HCT116 (cell line): ENCODE measurements at regions not wholly inside any gene's neighbourhood (a gene's known extent, or its start where the extent isn't known, plus 50 kb on each side); places are given as distances from the start of the nearest gene placed in this dataset.

Experiments
- ATAC-seq: fragments of 200-7000 bp; cut with Tn5 transposase; 2 replicates; pipeline ENCODE4 v1.9.1; 2020; ENCODE audit warnings: mild to moderate bottlenecking, moderate library complexity
- BruUV-seq: library from RNA; stranded (reverse); fragments of 400-500 nt; replicated peaks from 2 replicates; lab custom pipeline; 2021; lab: Mats Ljungman, UMichigan
- CTCF ChIA-PET: fragments of 300-600 bp; sonication (Branson Sonifier 250); formaldehyde crosslinking; loops from one replicate; lab custom pipeline; 2021; ENCODE audit warnings: antibody characterized with exemption; lab: Charles Lee
- POLR2A ChIA-PET: fragments of 300-600, 350-600 bp; sonication (Branson Sonifier 250); formaldehyde crosslinking; loops from one replicate; lab custom pipeline; 2021; ENCODE audit warnings: antibody characterized with exemption; lab: Charles Lee
- RAD21 ChIA-PET, 2 experiments: fragments of 300-600 bp; sonication (Branson Sonifier 250); formaldehyde crosslinking; loops; one replicate each; lab custom pipeline; 2023; ENCODE audit warnings: low total read pairs in 2 of 2; ENCODE audit not compliant: uncharacterized antibody in 2 of 2, unreplicated experiment in 2 of 2, low non-redundant PET in 1 of 2; lab: Charles Lee
- DNase-seq: peaks from one replicate; pipeline ENCODE4 v3.0.0-alpha.2; 2010; ENCODE audit warnings: low read depth, low spot score
- H2AFZ ChIP-seq: fragments of 200-600 bp; shearing (Covaris generic), sonication (generic); 2 replicates; pipeline ENCODE4 v1.6.1; 2017; ENCODE audit warnings: low read depth, mixed run types, mixed read lengths, antibody characterized with exemption, low read length; ENCODE audit not compliant: poor library complexity, severe bottlenecking
- H3K27ac ChIP-seq: 2 replicates; pipeline ENCODE4 v1.5.1; 2012; ENCODE audit warnings: low read depth, low read length
- H3K27me3 ChIP-seq: fragments of 200-600 bp; sonication (generic); 2 replicates; pipeline ENCODE4 v1.6.1; 2016; ENCODE audit warnings: mixed run types, low read length, mixed read lengths; ENCODE audit not compliant: insufficient read depth
- H3K36me3 ChIP-seq, 2 experiments: fragments of 200-500 bp in 1 of 2; fragments of 200-600 bp in 1 of 2; sonication (Bioruptor generic) in 1 of 2; sonication (generic) in 1 of 2; 2 replicates each; pipeline versions ENCODE4 v1.5.1 to v1.6.1; 2014 to 2016; ENCODE audit warnings: low read length in 2 of 2, inconsistent platforms in 1 of 2, mixed read lengths in 1 of 2, mixed run types in 1 of 2; ENCODE audit not compliant: insufficient read depth in 2 of 2, control insufficient read depth in 1 of 2
- H3K4me1 ChIP-seq, 2 experiments: fragments of 200-600 bp in 1 of 2; sonication (generic) in 1 of 2; 2 replicates each; pipeline versions ENCODE4 v1.5.1 to v1.6.1; 2012 to 2017; ENCODE audit warnings: low read length in 2 of 2, inconsistent platforms in 1 of 2, mild to moderate bottlenecking in 1 of 2, mixed read lengths in 1 of 2, mixed run types in 1 of 2, moderate library complexity in 1 of 2; ENCODE audit not compliant: insufficient read depth in 2 of 2, control insufficient read depth in 1 of 2
- H3K4me2 ChIP-seq: fragments of 200-600 bp; sonication (generic); 2 replicates; pipeline ENCODE4 v1.6.1; 2017; ENCODE audit warnings: mixed run types, low read length, mixed read lengths
- H3K4me3 ChIP-seq, 2 experiments: fragments of 200-600 bp in 1 of 2; sonication (generic) in 1 of 2; replicated peaks in 1 of 2; 2 replicates each; pipeline ENCODE4 v1.5.1; 2011 to 2016; ENCODE audit warnings: low read length in 2 of 2, control low read depth in 1 of 2, low read depth in 1 of 2, mild to moderate bottlenecking in 1 of 2, mixed read lengths in 1 of 2, mixed run types in 1 of 2
- H3K79me2 ChIP-seq: fragments of 200-600 bp; sonication (generic); 2 replicates; pipeline ENCODE4 v1.6.1; 2017; ENCODE audit warnings: mild to moderate bottlenecking, mixed run types, low read length, moderate library complexity, mixed read lengths; ENCODE audit not compliant: insufficient read depth
- H3K9ac ChIP-seq: fragments of 200-600 bp; sonication (generic); 2 replicates; pipeline ENCODE4 v1.6.1; 2016; ENCODE audit warnings: low read length, mixed read lengths
- H3K9me2 ChIP-seq: fragments of 200-600 bp; sonication (generic), shearing (Covaris generic); 2 replicates; pipeline ENCODE4 v1.6.1; 2017; ENCODE audit warnings: mixed run types, mild to moderate bottlenecking, moderate library complexity; ENCODE audit not compliant: insufficient read depth
- H3K9me3 ChIP-seq, 2 experiments: fragments of 200-500 bp in 1 of 2; fragments of 200-600 bp in 1 of 2; sonication (Bioruptor generic) in 1 of 2; sonication (generic) in 1 of 2; 2 replicates each; pipeline ENCODE4 v1.6.1; 2014 to 2017; ENCODE audit warnings: low read length in 2 of 2, mixed read lengths in 2 of 2, inconsistent platforms in 1 of 2, low read depth in 1 of 2, mild to moderate bottlenecking in 1 of 2, mixed run types in 1 of 2, moderate library complexity in 1 of 2; ENCODE audit not compliant: control insufficient read depth in 1 of 2, insufficient read depth in 1 of 2
- H4K20me1 ChIP-seq: fragments of 200-600 bp; sonication (generic), shearing (Covaris generic); 2 replicates; pipeline ENCODE4 v1.6.1; 2017; ENCODE audit warnings: mixed run types, mild to moderate bottlenecking, moderate library complexity; ENCODE audit not compliant: insufficient read depth
- CEBPB ChIP-seq: IDR thresholded peaks from 2 replicates; pipeline ENCODE4 v1.6.1; 2012; ENCODE audit warnings: low read depth
- CTCF ChIP-seq, 3 experiments: fragments of 200-600 bp in 1 of 3; sonication (generic) in 1 of 3; IDR thresholded peaks in 2 of 3; conservative IDR thresholded peaks in 1 of 3; 2 replicates each; pipeline ENCODE4 v1.5.1; 2012 to 2017; ENCODE audit warnings: low read depth in 2 of 3, low read length in 2 of 3, antibody characterized with exemption in 1 of 3, borderline replicate concordance in 1 of 3, control low read depth in 1 of 3, mild to moderate bottlenecking in 1 of 3, mixed read lengths in 1 of 3, mixed run types in 1 of 3, moderate library complexity in 1 of 3; ENCODE audit not compliant: insufficient read depth in 1 of 3
- EZH2 ChIP-seq: fragments of 200-600 bp; sonication (generic); IDR thresholded peaks from 2 replicates; pipeline ENCODE4 v1.6.1; 2017; ENCODE audit warnings: antibody characterized with exemption, mixed run types
- EZH2phosphoT487 ChIP-seq: fragments of 200-600 bp; IDR thresholded peaks from 2 replicates; pipeline ENCODE4 v1.6.1; 2018; ENCODE audit warnings: antibody characterized with exemption, borderline replicate concordance
- JUND ChIP-seq: IDR thresholded peaks from 2 replicates; pipeline ENCODE4 v1.6.1; 2012
- MAX ChIP-seq: IDR thresholded peaks from 2 replicates; pipeline ENCODE4 v1.6.1; 2012
- POLR2A ChIP-seq: IDR thresholded peaks from 2 replicates; pipeline ENCODE4 v1.7.0; 2011; ENCODE audit warnings: borderline replicate concordance; ENCODE audit not compliant: insufficient read depth, insufficient read length; ENCODE audit errors: extremely low read depth
- ZFX ChIP-seq: fragments of 450-650 bp; IDR thresholded peaks from 2 replicates; pipeline ENCODE4 v1.6.1; 2017
- intact Hi-C: fragments of 100-400 bp; cut with micrococcal nuclease; formaldehyde crosslinking; loops from 2 replicates; pipeline ENCODE4 v1.10.0; 2022

- H3K9ac ChIP-seq = no peak overlapping the region
- ChIA-PET POLR2A (interaction anchor here (1.1 kb wide), 1 partner anchor 218 kb away, joined by 4 read pairs; no protein-coding TSS in a partner anchor), RAD21 (no interaction called here), CTCF (no interaction called here)
- no TSS peak for BruUV-seq
- TF ChIP-seq MAX = no peak
- TF ChIP-seq EZH2phosphoT487 = no peak
- TF ChIP-seq POLR2A = no peak
- no peak for TF ChIP-seq CTCF (IDR thresholded peaks at IDR 0.05 in 2 of 3, conservative IDR thresholded peaks at IDR 0.05 in 1 of 3; ENCODE audit: borderline replicate concordance in 1 of 3, insufficient read depth in 1 of 3, low read depth in 2 of 3, low read length in 2 of 3)
- no peak for TF ChIP-seq EZH2
- TF ChIP-seq JUND = no peak
- no peak for TF ChIP-seq CEBPB
- TF ChIP-seq ZFX = no peak
- no peak overlapping the region for H3K4me3 ChIP-seq
- no peak overlapping the region for H2AFZ ChIP-seq
- intact Hi-C loops = no loop called here
- H3K9me3 ChIP-seq = peaks cover 5 to 11% of the 10 kb centered on the region in 2 experiments; a peak in 1 of 4 replicates
- DNase-seq (no peak), ATAC-seq (no peak)
- H4K20me1 ChIP-seq = no peaks in the 10 kb centered on the region
- H3K79me2 ChIP-seq = no peaks in the 10 kb centered on the region
- H3K36me3 ChIP-seq = no peaks in the 10 kb centered on the region
- no peak overlapping the region for H3K27ac ChIP-seq
- H3K27me3 ChIP-seq = no peaks in the 10 kb centered on the region
- peaks cover 16 to 27% of the 10 kb centered on the region in 2 experiments for H3K4me1 ChIP-seq
- H3K9me2 ChIP-seq = no peaks in the 10 kb centered on the region
- no peak overlapping the region for H3K4me2 ChIP-seq
These were observed 85.1 kb downstream of the SEMA4F start for GRCh38 chr2:74739129-74739528.
